ENCODE measurements at regions not wholly inside any gene's neighbourhood (a gene's known extent, or its start where the extent isn't known, plus 50 kb on each side); places are given as distances from the start of the nearest gene placed in this dataset.

GRCh38 chr1:42003433-42003832, 84.7 kb upstream of the HIVEP3 start:
- FAIRE-seq: no peak
- RAD21 ChIA-PET (ENCODE audit: unreplicated experiment): interaction anchor here (0.8 to 2.6 kb wide), 4 partner anchors 11 to 112 kb away, joined by 3 to 9 read pairs (median 3); no protein-coding TSS in a partner anchor
- Histone ChIP-seq H3K9me3 (replicated peaks; ENCODE audit: control insufficient read depth, insufficient read depth, low read length) (no peaks in the 10 kb centered on the region), H3K27me3 (replicated peaks in 1 of 2; ENCODE audit: control insufficient read depth in 2 of 2, insufficient read depth in 2 of 2, low read length in 1 of 2) (no peaks in the 10 kb centered on the region), H2AFZ (ENCODE audit: control insufficient read depth, low read depth, low read length) (peak overlapping the region; percentile 37; the same call in 1 of the 2 replicates), H3K9ac (ENCODE audit: control insufficient read depth, insufficient read depth, low read length) (no peak overlapping the region), H3K27ac (ENCODE audit: control insufficient read depth, insufficient read depth) (no peak overlapping the region), H4K20me1 (ENCODE audit: control insufficient read depth, insufficient read depth) (no peaks in the 10 kb centered on the region), H3K36me3 (ENCODE audit: control insufficient read depth in 2 of 2, insufficient read depth in 2 of 2, low read length in 1 of 2) (no peaks in the 10 kb centered on the region), H3K4me1 (ENCODE audit: control insufficient read depth, insufficient read depth, low read length) (peaks cover 38% of the 10 kb centered on the region), H3K4me2 (ENCODE audit: control insufficient read depth, insufficient read depth) (no peak overlapping the region; the same call in 1 of the 2 replicates), H3K79me2 (ENCODE audit: control insufficient read depth, insufficient read depth, low read length) (peaks cover 3% of the 10 kb centered on the region), H3K4me3 (no peak overlapping the region)
- no TSS peak for BruUV-seq (replicated peaks)
- intact Hi-C loops (cut with micrococcal nuclease; ENCODE audit: unreplicated experiment): no loop called here
- in situ Hi-C loops (cut with MboI): no loop called here
- WGBS (ENCODE audit: insufficient coverage, insufficient replicate concordance, low lambda C conversion rate, missing lambda C conversion rate): 73% methylated on average over 5 of the region's 5 CpGs
- TF ChIP-seq RELA (IDR thresholded peaks at IDR 0.05; ENCODE audit: borderline replicate concordance, partially characterized antibody) (no peak), SREBF1 (IDR thresholded peaks at IDR 0.05; ENCODE audit: low read length) (no peak), MTA3 (IDR thresholded peaks at IDR 0.05; ENCODE audit: borderline replicate concordance, low read length) (no peak), NBN (IDR thresholded peaks at IDR 0.05) (no peak), ZZZ3 (IDR thresholded peaks at IDR 0.05; ENCODE audit: control insufficient read depth, insufficient read length, low read depth) (no peak), FOXK2 (IDR thresholded peaks at IDR 0.05) (no peak), WRNIP1 (IDR thresholded peaks at IDR 0.05; ENCODE audit: borderline replicate concordance, low read depth, low read length) (no peak), RAD21 (IDR thresholded peaks at IDR 0.05; ENCODE audit: insufficient read depth, low read depth, low read length) (no peak), IKZF2 (IDR thresholded peaks at IDR 0.05) (no peak), DPF2 (IDR thresholded peaks at IDR 0.05) (no peak)
- CTCF ChIA-PET: interaction anchor here (1.3 to 2.3 kb wide), 2 partner anchors 26 to 191 kb away, joined by 3 to 7 read pairs; no protein-coding TSS in a partner anchor
- POLR2A ChIA-PET: interaction anchor here (0.6 to 1.8 kb wide), 5 partner anchors 11 to 1472 kb away, joined by 3 to 5 read pairs (median 3); no protein-coding TSS in a partner anchor
- no peak for DNase-seq (ENCODE audit: low read depth, low spot score)
- SMC1A ChIA-PET (ENCODE audit: uncharacterized antibody, unreplicated experiment): interaction anchor here (1.0 to 2.3 kb wide), 6 partner anchors 15 to 53 kb away, joined by 3 to 7 read pairs (median 4); no protein-coding TSS in a partner anchor
- no peak for ATAC-seq

Data from GM12878 (cell line).